Gastroesophageal sphincter (tissue), 3 donors: ENCODE measurements at regions not wholly inside any gene's neighbourhood (a gene's known extent, or its start where the extent isn't known, plus 50 kb on each side); places are given as distances from the start of the nearest gene placed in this dataset.

Experiments
- POLR2A ChIP-seq, 2 donors: fragments of 450-650 bp; IDR thresholded peaks; one replicate each; pipeline ENCODE4 v1.6.1; 2017; ENCODE audit warnings: antibody characterized with exemption in 2 of 2, mild to moderate bottlenecking in 2 of 2, moderate library complexity in 1 of 2
- TF ChIP-seq, protein P1 (sequence below), 4 experiments: fragments of 200-600 bp in 2 of 4; fragments of 450-650 bp in 2 of 4; sonication (generic) in 1 of 4; IDR thresholded peaks; one replicate each; pipeline ENCODE4 v1.5.1; 2017 to 2019; ENCODE audit warnings: antibody characterized with exemption in 4 of 4, mild to moderate bottlenecking in 2 of 4, moderate library complexity in 2 of 4

DNA sequence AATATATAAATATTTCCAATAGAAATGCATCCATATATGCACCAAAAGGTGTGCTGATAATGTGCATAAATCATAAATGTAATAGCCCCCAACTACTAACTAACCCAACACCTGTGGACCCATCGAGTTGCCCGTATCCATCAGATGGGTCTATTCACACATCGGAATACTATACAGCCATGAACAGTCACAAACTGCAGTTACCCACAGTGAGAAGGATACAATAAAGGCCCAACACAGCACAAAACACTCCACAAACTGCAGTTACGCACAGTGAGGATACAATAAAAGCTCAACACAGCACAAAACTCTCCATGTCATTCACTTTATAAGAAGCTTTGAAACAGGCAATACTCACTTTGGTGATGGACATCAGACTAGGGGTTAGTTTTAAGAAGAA is 145.3 kb upstream of the OTOS start:
- TF ChIP-seq, protein P1, sequence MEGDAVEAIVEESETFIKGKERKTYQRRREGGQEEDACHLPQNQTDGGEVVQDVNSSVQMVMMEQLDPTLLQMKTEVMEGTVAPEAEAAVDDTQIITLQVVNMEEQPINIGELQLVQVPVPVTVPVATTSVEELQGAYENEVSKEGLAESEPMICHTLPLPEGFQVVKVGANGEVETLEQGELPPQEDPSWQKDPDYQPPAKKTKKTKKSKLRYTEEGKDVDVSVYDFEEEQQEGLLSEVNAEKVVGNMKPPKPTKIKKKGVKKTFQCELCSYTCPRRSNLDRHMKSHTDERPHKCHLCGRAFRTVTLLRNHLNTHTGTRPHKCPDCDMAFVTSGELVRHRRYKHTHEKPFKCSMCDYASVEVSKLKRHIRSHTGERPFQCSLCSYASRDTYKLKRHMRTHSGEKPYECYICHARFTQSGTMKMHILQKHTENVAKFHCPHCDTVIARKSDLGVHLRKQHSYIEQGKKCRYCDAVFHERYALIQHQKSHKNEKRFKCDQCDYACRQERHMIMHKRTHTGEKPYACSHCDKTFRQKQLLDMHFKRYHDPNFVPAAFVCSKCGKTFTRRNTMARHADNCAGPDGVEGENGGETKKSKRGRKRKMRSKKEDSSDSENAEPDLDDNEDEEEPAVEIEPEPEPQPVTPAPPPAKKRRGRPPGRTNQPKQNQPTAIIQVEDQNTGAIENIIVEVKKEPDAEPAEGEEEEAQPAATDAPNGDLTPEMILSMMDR (IDR thresholded peaks at IDR 0.05): no peak
- TF ChIP-seq POLR2A (IDR thresholded peaks at IDR 0.05): no peak
